HCT116 (cell line): ENCODE measurements at regions not wholly inside any gene's neighbourhood (a gene's known extent, or its start where the extent isn't known, plus 50 kb on each side); places are given as distances from the start of the nearest gene placed in this dataset.

Source experiments
- ELF1 ChIP-seq: IDR thresholded peaks from 2 replicates; pipeline ENCODE4 v1.6.1; 2012; ENCODE audit warnings: low read depth, borderline replicate concordance
- EZH2 ChIP-seq: fragments of 200-600 bp; sonication (generic); IDR thresholded peaks from 2 replicates; pipeline ENCODE4 v1.6.1; 2017; ENCODE audit warnings: antibody characterized with exemption, mixed run types
- EZH2phosphoT487 ChIP-seq: fragments of 200-600 bp; IDR thresholded peaks from 2 replicates; pipeline ENCODE4 v1.6.1; 2018; ENCODE audit warnings: antibody characterized with exemption, borderline replicate concordance
- POLR2A ChIP-seq: IDR thresholded peaks from 2 replicates; pipeline ENCODE4 v1.7.0; 2011; ENCODE audit warnings: borderline replicate concordance; ENCODE audit not compliant: insufficient read depth, insufficient read length; ENCODE audit errors: extremely low read depth
- RAD21 ChIP-seq: IDR thresholded peaks from 2 replicates; pipeline ENCODE4 v1.6.1; 2012; ENCODE audit warnings: low read depth, mild to moderate bottlenecking
- SRF ChIP-seq: IDR thresholded peaks from 2 replicates; pipeline ENCODE4 v1.6.1; 2012; ENCODE audit warnings: low read depth
- YY1 ChIP-seq: IDR thresholded peaks from 2 replicates; pipeline ENCODE4 v1.6.1; 2011; ENCODE audit warnings: low read length, low read depth, moderate library complexity, mild to moderate bottlenecking; ENCODE audit not compliant: insufficient replicate concordance; ENCODE audit errors: extremely low read depth
- ZNF274 ChIP-seq: fragments of 200-500 bp; sonication (Bioruptor generic); IDR thresholded peaks from 2 replicates; pipeline ENCODE4 v1.6.1; 2014; ENCODE audit warnings: mild to moderate bottlenecking, low read depth, low read length, inconsistent platforms
- TF ChIP-seq, protein P1 (sequence below), 3 experiments: fragments of 200-600 bp in 1 of 3; sonication (generic) in 1 of 3; IDR thresholded peaks in 2 of 3; conservative IDR thresholded peaks in 1 of 3; 2 replicates each; pipeline ENCODE4 v1.5.1; 2012 to 2017; ENCODE audit warnings: low read depth in 2 of 3, low read length in 2 of 3, antibody characterized with exemption in 1 of 3, borderline replicate concordance in 1 of 3, control low read depth in 1 of 3, mild to moderate bottlenecking in 1 of 3, mixed read lengths in 1 of 3, mixed run types in 1 of 3, moderate library complexity in 1 of 3; ENCODE audit not compliant: insufficient read depth in 1 of 3
- TF ChIP-seq, protein P2 (sequence below): IDR thresholded peaks from 2 replicates; pipeline ENCODE4 v1.6.1; 2012; ENCODE audit warnings: low read depth

DNA sequence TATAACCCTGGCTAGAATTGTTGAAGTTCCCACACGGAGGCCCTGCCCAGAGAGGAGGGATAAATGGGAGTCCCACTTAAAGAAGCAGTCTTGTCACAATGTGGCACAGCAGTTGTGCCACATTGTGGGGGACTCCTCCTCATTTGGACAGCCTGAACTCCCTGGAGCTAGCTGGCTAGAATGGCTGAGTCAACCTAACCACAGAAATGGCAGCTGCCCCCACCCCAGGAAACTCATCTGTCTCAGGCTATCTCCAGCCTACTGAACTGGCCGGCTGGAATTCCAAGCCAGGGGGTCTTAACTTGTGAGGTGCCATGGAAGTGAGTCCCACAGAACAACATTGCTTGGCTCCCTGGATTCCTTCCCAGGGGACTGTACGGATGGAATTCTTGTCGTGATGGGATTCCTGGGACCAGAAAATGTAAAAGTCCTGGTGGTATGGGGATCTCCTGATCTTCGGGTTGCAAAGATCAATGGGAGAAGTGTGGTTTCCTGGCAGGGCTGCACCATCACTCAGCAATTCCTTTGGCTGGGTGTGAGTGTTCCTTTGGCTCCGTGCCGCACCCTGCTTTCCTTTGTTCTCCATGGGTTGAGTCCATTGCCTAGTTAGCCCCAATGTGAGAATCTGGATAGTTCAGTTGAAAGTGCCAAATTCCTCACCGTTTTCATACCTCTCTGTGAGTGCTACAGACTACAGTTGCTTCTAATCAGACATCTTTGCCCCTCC, 791.2 kb upstream of the FAT3 start:
- TF ChIP-seq, protein P1, sequence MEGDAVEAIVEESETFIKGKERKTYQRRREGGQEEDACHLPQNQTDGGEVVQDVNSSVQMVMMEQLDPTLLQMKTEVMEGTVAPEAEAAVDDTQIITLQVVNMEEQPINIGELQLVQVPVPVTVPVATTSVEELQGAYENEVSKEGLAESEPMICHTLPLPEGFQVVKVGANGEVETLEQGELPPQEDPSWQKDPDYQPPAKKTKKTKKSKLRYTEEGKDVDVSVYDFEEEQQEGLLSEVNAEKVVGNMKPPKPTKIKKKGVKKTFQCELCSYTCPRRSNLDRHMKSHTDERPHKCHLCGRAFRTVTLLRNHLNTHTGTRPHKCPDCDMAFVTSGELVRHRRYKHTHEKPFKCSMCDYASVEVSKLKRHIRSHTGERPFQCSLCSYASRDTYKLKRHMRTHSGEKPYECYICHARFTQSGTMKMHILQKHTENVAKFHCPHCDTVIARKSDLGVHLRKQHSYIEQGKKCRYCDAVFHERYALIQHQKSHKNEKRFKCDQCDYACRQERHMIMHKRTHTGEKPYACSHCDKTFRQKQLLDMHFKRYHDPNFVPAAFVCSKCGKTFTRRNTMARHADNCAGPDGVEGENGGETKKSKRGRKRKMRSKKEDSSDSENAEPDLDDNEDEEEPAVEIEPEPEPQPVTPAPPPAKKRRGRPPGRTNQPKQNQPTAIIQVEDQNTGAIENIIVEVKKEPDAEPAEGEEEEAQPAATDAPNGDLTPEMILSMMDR (IDR thresholded peaks at IDR 0.05 in 2 of 3, conservative IDR thresholded peaks at IDR 0.05 in 1 of 3; ENCODE audit: borderline replicate concordance in 1 of 3, insufficient read depth in 1 of 3, low read depth in 2 of 3, low read length in 2 of 3), result no peak
- no peak for TF ChIP-seq EZH2
- TF ChIP-seq POLR2A, result no peak
- no peak for TF ChIP-seq EZH2phosphoT487
- TF ChIP-seq SRF, result no peak
- no peak for TF ChIP-seq ELF1
- TF ChIP-seq YY1, result no peak
- no peak for TF ChIP-seq RAD21
- TF ChIP-seq ZNF274, result no peak
- TF ChIP-seq, protein P2, sequence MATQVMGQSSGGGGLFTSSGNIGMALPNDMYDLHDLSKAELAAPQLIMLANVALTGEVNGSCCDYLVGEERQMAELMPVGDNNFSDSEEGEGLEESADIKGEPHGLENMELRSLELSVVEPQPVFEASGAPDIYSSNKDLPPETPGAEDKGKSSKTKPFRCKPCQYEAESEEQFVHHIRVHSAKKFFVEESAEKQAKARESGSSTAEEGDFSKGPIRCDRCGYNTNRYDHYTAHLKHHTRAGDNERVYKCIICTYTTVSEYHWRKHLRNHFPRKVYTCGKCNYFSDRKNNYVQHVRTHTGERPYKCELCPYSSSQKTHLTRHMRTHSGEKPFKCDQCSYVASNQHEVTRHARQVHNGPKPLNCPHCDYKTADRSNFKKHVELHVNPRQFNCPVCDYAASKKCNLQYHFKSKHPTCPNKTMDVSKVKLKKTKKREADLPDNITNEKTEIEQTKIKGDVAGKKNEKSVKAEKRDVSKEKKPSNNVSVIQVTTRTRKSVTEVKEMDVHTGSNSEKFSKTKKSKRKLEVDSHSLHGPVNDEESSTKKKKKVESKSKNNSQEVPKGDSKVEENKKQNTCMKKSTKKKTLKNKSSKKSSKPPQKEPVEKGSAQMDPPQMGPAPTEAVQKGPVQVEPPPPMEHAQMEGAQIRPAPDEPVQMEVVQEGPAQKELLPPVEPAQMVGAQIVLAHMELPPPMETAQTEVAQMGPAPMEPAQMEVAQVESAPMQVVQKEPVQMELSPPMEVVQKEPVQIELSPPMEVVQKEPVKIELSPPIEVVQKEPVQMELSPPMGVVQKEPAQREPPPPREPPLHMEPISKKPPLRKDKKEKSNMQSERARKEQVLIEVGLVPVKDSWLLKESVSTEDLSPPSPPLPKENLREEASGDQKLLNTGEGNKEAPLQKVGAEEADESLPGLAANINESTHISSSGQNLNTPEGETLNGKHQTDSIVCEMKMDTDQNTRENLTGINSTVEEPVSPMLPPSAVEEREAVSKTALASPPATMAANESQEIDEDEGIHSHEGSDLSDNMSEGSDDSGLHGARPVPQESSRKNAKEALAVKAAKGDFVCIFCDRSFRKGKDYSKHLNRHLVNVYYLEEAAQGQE, result no peak
